ENCODE measurements at regions not wholly inside any gene's neighbourhood (a gene's known extent, or its start where the extent isn't known, plus 50 kb on each side); places are given as distances from the start of the nearest gene placed in this dataset.

GRCh38 chr13:90246687-90247345 lies 1100.7 kb upstream of the MIR17HG start:
- Mint-ChIP-seq H3K36me3 (no peaks in the 10 kb centered on the region), H3K4me1 (ENCODE audit: unreplicated experiment) (no peaks in the 10 kb centered on the region), H3K27me3 (no peaks in the 10 kb centered on the region), H3K4me3 (no peak overlapping the region), H3K9me3 (no peaks in the 10 kb centered on the region), H3K27ac (no peak overlapping the region)
- TF ChIP-seq CTCF (conservative IDR thresholded peaks at IDR 0.05) = no peak
- DNase-seq (ENCODE audit: extremely low spot score, unreplicated experiment) = no peak

GRCh38 chr13:90253806-90254205 lies 1093.7 kb upstream of the MIR17HG start:
- H3K36me3 Mint-ChIP-seq = no peaks in the 10 kb centered on the region
- no peak for TF ChIP-seq CTCF (conservative IDR thresholded peaks at IDR 0.05)
- H3K4me1 Mint-ChIP-seq (ENCODE audit: unreplicated experiment) = no peaks in the 10 kb centered on the region
- no peak for DNase-seq (ENCODE audit: extremely low spot score, unreplicated experiment)
- H3K4me3 Mint-ChIP-seq = no peak overlapping the region
- peaks cover 4% of the 10 kb centered on the region for H3K9me3 Mint-ChIP-seq
- no peaks in the 10 kb centered on the region for H3K27me3 Mint-ChIP-seq
- no peak overlapping the region for H3K27ac Mint-ChIP-seq

- DNase-seq (ENCODE audit: extremely low spot score, unreplicated experiment) = no peak
- Mint-ChIP-seq H3K27me3 (no peaks in the 10 kb centered on the region), H3K4me3 (no peak overlapping the region), H3K27ac (no peak overlapping the region), H3K36me3 (no peaks in the 10 kb centered on the region), H3K4me1 (ENCODE audit: unreplicated experiment) (no peaks in the 10 kb centered on the region), H3K9me3 (peaks cover 4% of the 10 kb centered on the region)
- no peak for TF ChIP-seq CTCF (conservative IDR thresholded peaks at IDR 0.05)
Measured at GRCh38 chr13:90254437-90254836, 1093.0 kb upstream of the MIR17HG start.

GRCh38 chr13:90256746-90257145 lies 1090.7 kb upstream of the MIR17HG start:
- no peak for DNase-seq (ENCODE audit: extremely low spot score, unreplicated experiment)
- Mint-ChIP-seq H3K27me3 (no peaks in the 10 kb centered on the region), H3K36me3 (no peaks in the 10 kb centered on the region), H3K27ac (no peak overlapping the region), H3K4me3 (no peak overlapping the region), H3K9me3 (peaks cover 5% of the 10 kb centered on the region), H3K4me1 (ENCODE audit: unreplicated experiment) (peaks cover 2% of the 10 kb centered on the region)
- TF ChIP-seq CTCF (conservative IDR thresholded peaks at IDR 0.05) = no peak

GRCh38 chr13:90258129-90258528 lies 1089.4 kb upstream of the MIR17HG start:
- no peak overlapping the region for H3K4me3 Mint-ChIP-seq
- H3K9me3 Mint-ChIP-seq = peaks cover 10% of the 10 kb centered on the region
- no peaks in the 10 kb centered on the region for H3K36me3 Mint-ChIP-seq
- peaks cover 3% of the 10 kb centered on the region for H3K4me1 Mint-ChIP-seq (ENCODE audit: unreplicated experiment)
- H3K27me3 Mint-ChIP-seq = no peaks in the 10 kb centered on the region
- no peak overlapping the region for H3K27ac Mint-ChIP-seq
- TF ChIP-seq CTCF (conservative IDR thresholded peaks at IDR 0.05) = no peak
- DNase-seq (ENCODE audit: extremely low spot score, unreplicated experiment) = no peak

- Mint-ChIP-seq H3K4me1 (ENCODE audit: unreplicated experiment) (peaks cover 3% of the 10 kb centered on the region), H3K27me3 (no peaks in the 10 kb centered on the region), H3K36me3 (no peaks in the 10 kb centered on the region), H3K4me3 (no peak overlapping the region), H3K27ac (no peak overlapping the region), H3K9me3 (peaks cover 6% of the 10 kb centered on the region)
- TF ChIP-seq CTCF (conservative IDR thresholded peaks at IDR 0.05) = no peak
- no peak for DNase-seq (ENCODE audit: extremely low spot score, unreplicated experiment)
Measured at GRCh38 chr13:90261343-90261742, 1086.1 kb upstream of the MIR17HG start.

Data from type B pancreatic cell (in vitro differentiated cells).